ENCODE measurements at regions not wholly inside any gene's neighbourhood (a gene's known extent, or its start where the extent isn't known, plus 50 kb on each side); places are given as distances from the start of the nearest gene placed in this dataset.

DNA sequence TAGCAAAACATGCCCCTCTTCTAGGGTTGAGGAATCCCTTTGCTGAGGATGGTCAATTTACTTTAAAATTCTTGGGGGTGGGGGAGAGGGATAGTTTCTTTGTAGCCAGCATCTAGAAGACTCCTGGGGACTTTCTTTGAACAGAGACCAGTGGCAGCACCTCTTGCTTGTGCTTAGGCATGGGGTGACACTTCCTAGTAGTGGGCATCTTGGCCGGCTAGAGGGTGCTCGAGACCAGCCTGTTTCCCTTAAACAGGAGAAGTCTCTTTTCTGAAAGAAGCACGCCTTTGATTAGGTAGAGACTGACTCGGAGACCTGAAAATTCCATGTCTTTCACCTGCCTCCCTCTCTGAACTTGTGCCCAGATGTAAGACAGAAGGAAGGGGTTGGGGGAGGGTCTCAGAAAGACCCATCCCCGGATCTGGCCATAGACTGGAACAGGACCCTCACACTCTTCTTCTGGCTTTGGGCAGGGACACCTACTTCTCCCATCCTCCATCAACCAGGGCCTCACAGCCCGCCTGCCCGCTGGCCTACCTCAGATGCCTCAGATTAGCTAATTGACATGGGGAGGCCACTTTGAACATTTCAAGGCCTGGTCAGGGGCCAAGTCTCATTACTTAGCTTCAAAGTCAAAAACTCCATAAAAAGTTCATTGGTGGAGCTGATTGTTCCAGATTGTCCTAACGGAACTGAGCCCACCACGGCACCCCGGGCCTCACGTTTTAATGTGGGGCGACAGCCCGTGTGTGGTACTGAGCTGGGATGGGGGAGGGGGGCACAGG, 172.2 kb downstream of the CDC5L start:
- TF ChIP-seq, protein P1, sequence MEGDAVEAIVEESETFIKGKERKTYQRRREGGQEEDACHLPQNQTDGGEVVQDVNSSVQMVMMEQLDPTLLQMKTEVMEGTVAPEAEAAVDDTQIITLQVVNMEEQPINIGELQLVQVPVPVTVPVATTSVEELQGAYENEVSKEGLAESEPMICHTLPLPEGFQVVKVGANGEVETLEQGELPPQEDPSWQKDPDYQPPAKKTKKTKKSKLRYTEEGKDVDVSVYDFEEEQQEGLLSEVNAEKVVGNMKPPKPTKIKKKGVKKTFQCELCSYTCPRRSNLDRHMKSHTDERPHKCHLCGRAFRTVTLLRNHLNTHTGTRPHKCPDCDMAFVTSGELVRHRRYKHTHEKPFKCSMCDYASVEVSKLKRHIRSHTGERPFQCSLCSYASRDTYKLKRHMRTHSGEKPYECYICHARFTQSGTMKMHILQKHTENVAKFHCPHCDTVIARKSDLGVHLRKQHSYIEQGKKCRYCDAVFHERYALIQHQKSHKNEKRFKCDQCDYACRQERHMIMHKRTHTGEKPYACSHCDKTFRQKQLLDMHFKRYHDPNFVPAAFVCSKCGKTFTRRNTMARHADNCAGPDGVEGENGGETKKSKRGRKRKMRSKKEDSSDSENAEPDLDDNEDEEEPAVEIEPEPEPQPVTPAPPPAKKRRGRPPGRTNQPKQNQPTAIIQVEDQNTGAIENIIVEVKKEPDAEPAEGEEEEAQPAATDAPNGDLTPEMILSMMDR (IDR thresholded peaks at IDR 0.05) = no peak
- no peak for TF ChIP-seq POLR2A (IDR thresholded peaks at IDR 0.05)
- TF ChIP-seq EP300 (IDR thresholded peaks at IDR 0.05) = no peak
